Neural cell (in vitro differentiated cells): ENCODE measurements at regions not wholly inside any gene's neighbourhood (a gene's known extent, or its start where the extent isn't known, plus 50 kb on each side); places are given as distances from the start of the nearest gene placed in this dataset.

Experiments
- H2AFZ ChIP-seq: fragments of 200-600, 300-800 bp; sonication (generic), shearing (Covaris generic); 2 replicates; pipeline ENCODE4 v1.6.0; 2014; ENCODE audit warnings: low read depth, mild to moderate bottlenecking, antibody characterized with exemption, low read length, moderate library complexity
- H3F3A ChIP-seq: fragments of 200-600 bp; shearing (Covaris generic); 2 replicates; pipeline ENCODE4 v1.6.1; 2016; ENCODE audit warnings: mild to moderate bottlenecking, moderate library complexity, mixed read lengths, antibody characterized with exemption, low read length; ENCODE audit not compliant: insufficient read depth, poor library complexity, severe bottlenecking
- H3K27ac ChIP-seq: fragments of 200-600, 300-800 bp; sonication (generic), shearing (Covaris generic); 2 replicates; pipeline ENCODE4 v1.5.1; 2014; ENCODE audit warnings: mild to moderate bottlenecking, low read length, moderate library complexity
- H3K27me3 ChIP-seq: fragments of 300-800, 200-600 bp; sonication (generic), shearing (Covaris generic); 2 replicates; pipeline ENCODE4 v1.6.0; 2014; ENCODE audit warnings: mild to moderate bottlenecking, low read depth, low read length, moderate library complexity; ENCODE audit not compliant: insufficient read depth
- H3K36me3 ChIP-seq: fragments of 300-800, 200-600 bp; sonication (generic), shearing (Covaris generic); 2 replicates; pipeline ENCODE4 v1.5.1; 2014; ENCODE audit warnings: mild to moderate bottlenecking, antibody characterized with exemption, low read length, moderate library complexity; ENCODE audit not compliant: insufficient read depth
- H3K4me2 ChIP-seq: fragments of 300-800, 200-600 bp; sonication (generic), shearing (Covaris generic); 2 replicates; pipeline ENCODE4 v1.6.0; 2014; ENCODE audit warnings: mild to moderate bottlenecking, low read length
- H3K4me3 ChIP-seq: fragments of 300-800, 200-600 bp; sonication (generic), shearing (Covaris generic); 2 replicates; pipeline ENCODE4 v1.5.1; 2014; ENCODE audit warnings: mild to moderate bottlenecking, low read length, moderate library complexity
- H3K79me2 ChIP-seq: fragments of 200-600 bp; shearing (Covaris generic); replicated peaks from 2 replicates; pipeline ENCODE4 v1.6.0; 2014; ENCODE audit warnings: mild to moderate bottlenecking, low read length, moderate library complexity; ENCODE audit not compliant: insufficient read depth
- H3K9ac ChIP-seq: fragments of 300-800, 200-600 bp; sonication (generic), shearing (Covaris generic); 2 replicates; pipeline ENCODE4 v1.6.1; 2016; ENCODE audit warnings: mild to moderate bottlenecking, low read length, mixed read lengths
- H3K9me2 ChIP-seq: fragments of 200-600 bp; shearing (Covaris generic); 2 replicates; pipeline ENCODE4 v1.6.1; 2016; ENCODE audit warnings: mild to moderate bottlenecking, low read length, mixed read lengths; ENCODE audit not compliant: insufficient read depth
- H3K9me3 ChIP-seq: fragments of 200-600, 300-800 bp; sonication (generic), shearing (Covaris generic); 2 replicates; pipeline ENCODE4 v1.6.1; 2016; ENCODE audit warnings: mild to moderate bottlenecking, mixed run types, low read length, moderate library complexity, mixed read lengths
- H4K20me1 ChIP-seq: fragments of 200-600 bp; shearing (Covaris generic); 2 replicates; pipeline ENCODE4 v1.6.1; 2016; ENCODE audit warnings: mild to moderate bottlenecking, mixed run types; ENCODE audit not compliant: insufficient read depth
- EP300 ChIP-seq: fragments of 450-650 bp; conservative IDR thresholded peaks from 2 replicates; pipeline ENCODE4 v1.6.1; 2014; ENCODE audit warnings: antibody characterized with exemption, mild to moderate bottlenecking, moderate library complexity; ENCODE audit not compliant: poor library complexity, severe bottlenecking
- EZH2 ChIP-seq: fragments of 200-600, 300-800 bp; shearing (Covaris generic), sonication (generic); IDR thresholded peaks from 2 replicates; pipeline ENCODE4 v1.6.1; 2014; ENCODE audit warnings: antibody characterized with exemption, low read length, borderline replicate concordance, mild to moderate bottlenecking; ENCODE audit not compliant: insufficient read depth, poor library complexity, severe bottlenecking
- MXI1 ChIP-seq: fragments of 450-650 bp; conservative IDR thresholded peaks from 2 replicates; pipeline ENCODE4 v1.6.1; 2014; ENCODE audit warnings: antibody characterized with exemption, mild to moderate bottlenecking; ENCODE audit not compliant: poor library complexity, severe bottlenecking
- POLR2AphosphoS5 ChIP-seq: IDR thresholded peaks from 2 replicates; pipeline ENCODE4 v1.6.1; 2012
- RAD21 ChIP-seq: fragments of 450-650 bp; conservative IDR thresholded peaks from 2 replicates; pipeline ENCODE4 v1.6.1; 2014; ENCODE audit warnings: antibody characterized with exemption, mild to moderate bottlenecking, moderate library complexity
- SMC3 ChIP-seq: fragments of 450-650 bp; conservative IDR thresholded peaks from 2 replicates; pipeline ENCODE4 v1.6.1; 2014; ENCODE audit warnings: antibody characterized with exemption, mild to moderate bottlenecking, moderate library complexity; ENCODE audit not compliant: poor library complexity
- TAF1 ChIP-seq: IDR thresholded peaks from 2 replicates; pipeline ENCODE4 v1.6.1; 2012; ENCODE audit warnings: low read depth
- TF ChIP-seq, protein P1 (sequence below): fragments of 450-650 bp; IDR thresholded peaks from 2 replicates; pipeline ENCODE4 v1.5.1; 2014; ENCODE audit warnings: antibody characterized with exemption, mild to moderate bottlenecking, moderate library complexity; ENCODE audit not compliant: poor library complexity, severe bottlenecking
- TF ChIP-seq, protein P2 (sequence below): IDR thresholded peaks from 2 replicates; pipeline ENCODE4 v1.6.1; 2012; ENCODE audit warnings: borderline replicate concordance

DNA sequence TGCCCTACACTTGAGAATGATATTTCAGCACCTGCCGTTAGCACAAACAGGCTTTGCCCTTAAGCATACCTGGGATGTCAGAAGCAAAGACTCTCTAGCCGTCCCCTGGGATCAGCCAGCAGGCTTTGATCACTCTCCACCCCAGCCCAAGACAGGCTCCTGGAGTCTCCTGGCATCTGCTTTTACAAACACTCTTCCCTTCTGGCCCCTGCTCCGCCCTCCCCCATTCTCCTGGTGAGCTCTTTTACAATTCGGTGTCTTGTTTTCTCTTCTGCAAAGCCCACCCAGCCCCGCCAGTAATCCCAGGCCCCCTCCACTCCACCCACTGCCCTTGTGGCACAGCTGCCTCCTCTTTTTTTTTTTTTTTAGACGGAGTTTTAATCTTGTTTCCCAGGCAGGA, 50.4 kb downstream of the KATNIP start:
- Histone ChIP-seq H4K20me1 (no peaks in the 10 kb centered on the region), H3K36me3 (no peaks in the 10 kb centered on the region), H2AFZ (no peak overlapping the region), H3K9me3 (no peaks in the 10 kb centered on the region), H3K9ac (no peak overlapping the region), H3K4me2 (no peak overlapping the region), H3F3A (no peaks in the 10 kb centered on the region), H3K79me2 (no peaks in the 10 kb centered on the region), H3K27ac (no peak overlapping the region), H3K9me2 (no peaks in the 10 kb centered on the region), H3K27me3 (no peaks in the 10 kb centered on the region), H3K4me3 (no peak overlapping the region)
- TF ChIP-seq EP300 (no peak), MXI1 (no peak), TAF1 (no peak), RAD21 (no peak), SMC3 (no peak), POLR2AphosphoS5 (no peak), EZH2 (no peak)
- TF ChIP-seq, protein P1, sequence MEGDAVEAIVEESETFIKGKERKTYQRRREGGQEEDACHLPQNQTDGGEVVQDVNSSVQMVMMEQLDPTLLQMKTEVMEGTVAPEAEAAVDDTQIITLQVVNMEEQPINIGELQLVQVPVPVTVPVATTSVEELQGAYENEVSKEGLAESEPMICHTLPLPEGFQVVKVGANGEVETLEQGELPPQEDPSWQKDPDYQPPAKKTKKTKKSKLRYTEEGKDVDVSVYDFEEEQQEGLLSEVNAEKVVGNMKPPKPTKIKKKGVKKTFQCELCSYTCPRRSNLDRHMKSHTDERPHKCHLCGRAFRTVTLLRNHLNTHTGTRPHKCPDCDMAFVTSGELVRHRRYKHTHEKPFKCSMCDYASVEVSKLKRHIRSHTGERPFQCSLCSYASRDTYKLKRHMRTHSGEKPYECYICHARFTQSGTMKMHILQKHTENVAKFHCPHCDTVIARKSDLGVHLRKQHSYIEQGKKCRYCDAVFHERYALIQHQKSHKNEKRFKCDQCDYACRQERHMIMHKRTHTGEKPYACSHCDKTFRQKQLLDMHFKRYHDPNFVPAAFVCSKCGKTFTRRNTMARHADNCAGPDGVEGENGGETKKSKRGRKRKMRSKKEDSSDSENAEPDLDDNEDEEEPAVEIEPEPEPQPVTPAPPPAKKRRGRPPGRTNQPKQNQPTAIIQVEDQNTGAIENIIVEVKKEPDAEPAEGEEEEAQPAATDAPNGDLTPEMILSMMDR, result no peak
- TF ChIP-seq, protein P2, sequence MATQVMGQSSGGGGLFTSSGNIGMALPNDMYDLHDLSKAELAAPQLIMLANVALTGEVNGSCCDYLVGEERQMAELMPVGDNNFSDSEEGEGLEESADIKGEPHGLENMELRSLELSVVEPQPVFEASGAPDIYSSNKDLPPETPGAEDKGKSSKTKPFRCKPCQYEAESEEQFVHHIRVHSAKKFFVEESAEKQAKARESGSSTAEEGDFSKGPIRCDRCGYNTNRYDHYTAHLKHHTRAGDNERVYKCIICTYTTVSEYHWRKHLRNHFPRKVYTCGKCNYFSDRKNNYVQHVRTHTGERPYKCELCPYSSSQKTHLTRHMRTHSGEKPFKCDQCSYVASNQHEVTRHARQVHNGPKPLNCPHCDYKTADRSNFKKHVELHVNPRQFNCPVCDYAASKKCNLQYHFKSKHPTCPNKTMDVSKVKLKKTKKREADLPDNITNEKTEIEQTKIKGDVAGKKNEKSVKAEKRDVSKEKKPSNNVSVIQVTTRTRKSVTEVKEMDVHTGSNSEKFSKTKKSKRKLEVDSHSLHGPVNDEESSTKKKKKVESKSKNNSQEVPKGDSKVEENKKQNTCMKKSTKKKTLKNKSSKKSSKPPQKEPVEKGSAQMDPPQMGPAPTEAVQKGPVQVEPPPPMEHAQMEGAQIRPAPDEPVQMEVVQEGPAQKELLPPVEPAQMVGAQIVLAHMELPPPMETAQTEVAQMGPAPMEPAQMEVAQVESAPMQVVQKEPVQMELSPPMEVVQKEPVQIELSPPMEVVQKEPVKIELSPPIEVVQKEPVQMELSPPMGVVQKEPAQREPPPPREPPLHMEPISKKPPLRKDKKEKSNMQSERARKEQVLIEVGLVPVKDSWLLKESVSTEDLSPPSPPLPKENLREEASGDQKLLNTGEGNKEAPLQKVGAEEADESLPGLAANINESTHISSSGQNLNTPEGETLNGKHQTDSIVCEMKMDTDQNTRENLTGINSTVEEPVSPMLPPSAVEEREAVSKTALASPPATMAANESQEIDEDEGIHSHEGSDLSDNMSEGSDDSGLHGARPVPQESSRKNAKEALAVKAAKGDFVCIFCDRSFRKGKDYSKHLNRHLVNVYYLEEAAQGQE, result no peak

DNA sequence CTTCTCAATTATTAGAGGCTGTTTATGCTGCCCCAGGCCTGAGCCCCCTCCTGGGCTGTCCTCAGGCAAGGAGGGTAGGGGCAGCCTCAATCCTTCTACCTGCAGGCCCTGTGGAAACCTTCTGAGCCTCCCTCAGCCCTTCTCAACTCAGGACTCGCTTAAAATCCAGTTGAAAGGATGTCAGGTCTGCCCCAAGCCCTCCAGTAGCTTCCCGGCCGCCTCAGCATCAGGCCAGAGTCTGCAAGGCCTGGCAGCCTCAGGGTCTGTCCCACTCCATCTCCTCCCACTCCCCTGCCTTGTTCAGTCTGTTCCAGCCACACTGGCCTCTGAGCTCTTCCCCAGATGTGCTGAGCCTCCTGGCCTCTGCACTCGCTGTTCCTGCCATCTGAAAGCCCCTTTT, 52.2 kb downstream of the KATNIP start:
- no peak overlapping the region for H3K9ac ChIP-seq
- no peaks in the 10 kb centered on the region for H3F3A ChIP-seq
- no peak overlapping the region for H3K4me3 ChIP-seq
- no peak overlapping the region for H3K4me2 ChIP-seq
- no peaks in the 10 kb centered on the region for H3K9me2 ChIP-seq
- H2AFZ ChIP-seq, result no peak overlapping the region
- H3K36me3 ChIP-seq, result no peaks in the 10 kb centered on the region
- H3K9me3 ChIP-seq, result no peaks in the 10 kb centered on the region
- no peak overlapping the region for H3K27ac ChIP-seq
- TF ChIP-seq RAD21 (no peak), EZH2 (no peak), MXI1 (no peak), EP300 (no peak), SMC3 (no peak), POLR2AphosphoS5 (no peak), TAF1 (no peak)
- TF ChIP-seq, protein P1, result no peak
- TF ChIP-seq, protein P2, result no peak
- no peaks in the 10 kb centered on the region for H3K27me3 ChIP-seq
- H3K79me2 ChIP-seq, result no peaks in the 10 kb centered on the region
- H4K20me1 ChIP-seq, result no peaks in the 10 kb centered on the region
